B cell (primary cell): ENCODE measurements at regions not wholly inside any gene's neighbourhood (a gene's known extent, or its start where the extent isn't known, plus 50 kb on each side); places are given as distances from the start of the nearest gene placed in this dataset.

Experiments used
- EZH2 ChIP-seq: IDR thresholded peaks from 2 replicates; pipeline ENCODE4 v1.6.1; 2012; ENCODE audit warnings: borderline replicate concordance, low read depth, mild to moderate bottlenecking, moderate library complexity, low read length; ENCODE audit not compliant: insufficient read depth, poor library complexity, severe bottlenecking
- TF ChIP-seq, protein P1 (sequence below): fragments of 200-600 bp; IDR thresholded peaks from one replicate; pipeline ENCODE4 v1.8.0; 2022; ENCODE audit warnings: antibody characterized with exemption, mild to moderate bottlenecking

DNA sequence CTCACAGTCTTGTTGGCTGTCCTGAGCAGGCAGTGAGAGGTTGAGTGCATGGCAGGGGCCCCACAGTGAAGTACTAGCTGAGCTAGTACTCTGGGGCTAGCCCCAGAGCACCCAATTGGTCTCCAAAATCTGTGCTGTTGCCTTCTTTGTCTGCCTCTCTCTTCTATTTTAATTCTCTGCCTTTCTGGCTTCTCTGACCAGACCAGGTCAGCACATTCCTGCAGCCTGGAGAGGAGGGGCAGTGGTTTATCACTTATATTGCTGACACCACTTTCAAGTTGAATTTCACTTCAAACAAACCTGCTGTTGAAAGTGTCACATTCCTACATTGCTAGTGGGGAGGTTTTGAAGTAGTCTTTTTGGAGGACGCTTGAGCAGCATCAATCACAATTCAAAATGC lies 628.7 kb downstream of the PTPRU start:
- TF ChIP-seq, protein P1, sequence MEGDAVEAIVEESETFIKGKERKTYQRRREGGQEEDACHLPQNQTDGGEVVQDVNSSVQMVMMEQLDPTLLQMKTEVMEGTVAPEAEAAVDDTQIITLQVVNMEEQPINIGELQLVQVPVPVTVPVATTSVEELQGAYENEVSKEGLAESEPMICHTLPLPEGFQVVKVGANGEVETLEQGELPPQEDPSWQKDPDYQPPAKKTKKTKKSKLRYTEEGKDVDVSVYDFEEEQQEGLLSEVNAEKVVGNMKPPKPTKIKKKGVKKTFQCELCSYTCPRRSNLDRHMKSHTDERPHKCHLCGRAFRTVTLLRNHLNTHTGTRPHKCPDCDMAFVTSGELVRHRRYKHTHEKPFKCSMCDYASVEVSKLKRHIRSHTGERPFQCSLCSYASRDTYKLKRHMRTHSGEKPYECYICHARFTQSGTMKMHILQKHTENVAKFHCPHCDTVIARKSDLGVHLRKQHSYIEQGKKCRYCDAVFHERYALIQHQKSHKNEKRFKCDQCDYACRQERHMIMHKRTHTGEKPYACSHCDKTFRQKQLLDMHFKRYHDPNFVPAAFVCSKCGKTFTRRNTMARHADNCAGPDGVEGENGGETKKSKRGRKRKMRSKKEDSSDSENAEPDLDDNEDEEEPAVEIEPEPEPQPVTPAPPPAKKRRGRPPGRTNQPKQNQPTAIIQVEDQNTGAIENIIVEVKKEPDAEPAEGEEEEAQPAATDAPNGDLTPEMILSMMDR = no peak
- TF ChIP-seq EZH2 = no peak
